GM21360 (cell line): ENCODE measurements at regions not wholly inside any gene's neighbourhood (a gene's known extent, or its start where the extent isn't known, plus 50 kb on each side); places are given as distances from the start of the nearest gene placed in this dataset.
A peak's percentile ranks its signal among the peaks of the same experiment; 100 is the strongest.
"Not testable (repeated sequence)": the region's sequence is repeated elsewhere in the genome, so short reads cannot be mapped to it uniquely, and the experiment has no call there.

Source experiments
- ATAC-seq: cut with Tn5 transposase; IDR thresholded peaks from one replicate; pipeline ENCODE4 v1.9.1; 2021; ENCODE audit warnings: mild to moderate bottlenecking, moderate library complexity; ENCODE audit not compliant: unreplicated experiment

DNA sequence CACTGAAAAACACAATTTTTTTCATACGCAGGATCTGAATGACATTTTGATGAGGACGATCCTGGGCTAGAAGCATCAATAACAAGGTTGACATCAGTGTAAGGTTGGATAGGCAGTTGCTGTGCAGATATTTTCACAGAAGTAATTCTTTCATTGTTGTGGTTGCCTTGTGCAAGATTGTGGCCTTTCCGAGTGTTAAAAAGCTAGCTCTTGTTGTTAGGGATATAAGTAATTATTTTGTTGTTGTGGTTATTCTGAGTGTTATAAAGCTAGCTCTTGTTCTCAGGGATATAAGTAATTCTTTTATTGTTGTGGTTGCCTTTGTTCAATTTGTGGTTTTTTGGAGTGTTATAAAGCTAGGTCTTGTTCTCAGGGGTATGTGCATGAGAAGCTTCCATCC lies 637.4 kb downstream of the TMEM121 start:
- ATAC-seq, result not testable (repeated sequence)

DNA sequence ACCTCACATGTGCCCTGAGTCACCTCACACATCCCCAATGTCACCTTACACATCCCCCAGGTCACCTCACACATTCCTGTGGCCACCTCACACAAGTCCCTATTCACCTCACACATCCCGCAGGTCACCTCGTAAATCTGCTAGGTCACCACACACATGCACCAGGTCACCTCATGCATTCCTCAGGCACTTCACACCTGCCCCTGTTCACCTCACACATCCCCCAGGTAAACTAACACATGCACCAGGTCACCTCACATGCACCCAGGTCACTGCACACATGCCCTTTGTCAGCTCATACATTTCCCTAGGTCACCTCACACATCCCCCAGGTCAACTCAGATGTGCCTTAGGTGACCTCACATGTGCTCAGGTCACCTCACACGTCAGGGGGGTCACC lies 639.8 kb downstream of the TMEM121 start:
- ATAC-seq, result no peak

DNA sequence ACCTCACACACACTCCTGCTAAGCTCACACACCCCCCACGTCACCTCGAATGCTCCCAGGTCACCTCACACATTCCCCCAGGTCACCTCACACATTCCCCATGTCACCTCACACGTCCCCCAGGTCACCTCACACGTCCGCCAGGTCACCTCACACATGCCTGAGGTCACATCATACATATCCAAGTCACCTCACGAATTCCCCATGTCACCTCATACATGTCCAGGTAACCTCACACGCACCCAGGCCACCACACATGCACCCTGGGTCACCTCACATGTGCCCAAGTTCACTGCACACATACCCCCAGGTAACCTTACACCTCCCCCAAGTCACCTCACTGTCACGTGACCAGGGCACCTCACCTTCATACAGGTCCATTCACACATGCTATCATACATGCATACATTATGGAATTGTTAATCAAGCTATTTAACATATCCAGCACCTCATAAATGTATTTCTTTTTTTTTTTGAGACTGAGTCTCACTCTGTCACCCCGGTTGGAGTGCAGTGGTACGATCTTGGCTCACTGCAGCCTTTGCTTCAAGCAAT lies 640.3 kb downstream of the TMEM121 start:
- ATAC-seq, result no peak

DNA sequence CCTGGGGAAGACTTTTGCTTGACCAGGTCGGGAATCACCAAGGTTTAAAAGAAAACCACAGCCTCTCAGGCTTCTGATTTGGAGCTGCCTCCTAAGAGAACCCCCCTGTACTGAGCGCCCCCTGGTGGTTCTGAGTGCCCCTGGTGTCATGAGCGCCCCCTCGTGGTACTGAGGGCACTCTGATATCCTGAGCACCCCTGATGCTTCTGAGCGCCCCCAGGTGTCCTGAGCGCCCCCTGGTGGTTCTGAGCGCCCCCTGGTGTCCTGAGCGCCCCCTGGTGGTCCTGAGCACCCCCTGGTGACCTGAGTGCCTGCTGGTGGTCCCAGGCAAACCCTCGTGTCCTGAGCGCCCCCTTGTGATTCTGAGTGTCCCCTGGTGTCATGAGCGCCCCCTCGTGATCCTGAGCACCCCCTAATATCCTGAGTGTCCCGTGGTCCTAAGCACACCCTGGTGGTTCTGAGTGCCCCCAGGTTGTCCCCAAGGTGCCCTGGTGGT lies 643.8 kb downstream of the TMEM121 start:
- ATAC-seq, result not testable (repeated sequence)

DNA sequence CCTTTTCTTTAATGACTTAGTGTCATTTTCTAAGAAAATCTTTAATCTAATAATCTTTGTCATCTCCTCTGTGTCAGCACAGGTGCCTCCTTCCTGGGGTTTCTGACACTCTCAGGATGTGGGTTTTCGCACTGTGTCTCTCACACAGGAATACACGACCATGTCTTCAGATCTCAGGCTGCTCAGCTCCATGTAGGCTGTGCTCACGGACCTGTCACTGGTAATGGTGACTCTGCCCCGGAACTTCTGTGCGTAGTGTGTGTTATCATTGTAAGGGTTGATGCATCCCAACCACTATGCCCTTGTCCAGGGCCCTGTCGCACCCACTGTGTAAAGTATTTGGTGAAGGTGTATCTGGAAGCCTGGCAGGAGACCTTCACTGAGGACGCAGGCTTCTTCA lies 647.8 kb downstream of the TMEM121 start:
- no peak for ATAC-seq

DNA sequence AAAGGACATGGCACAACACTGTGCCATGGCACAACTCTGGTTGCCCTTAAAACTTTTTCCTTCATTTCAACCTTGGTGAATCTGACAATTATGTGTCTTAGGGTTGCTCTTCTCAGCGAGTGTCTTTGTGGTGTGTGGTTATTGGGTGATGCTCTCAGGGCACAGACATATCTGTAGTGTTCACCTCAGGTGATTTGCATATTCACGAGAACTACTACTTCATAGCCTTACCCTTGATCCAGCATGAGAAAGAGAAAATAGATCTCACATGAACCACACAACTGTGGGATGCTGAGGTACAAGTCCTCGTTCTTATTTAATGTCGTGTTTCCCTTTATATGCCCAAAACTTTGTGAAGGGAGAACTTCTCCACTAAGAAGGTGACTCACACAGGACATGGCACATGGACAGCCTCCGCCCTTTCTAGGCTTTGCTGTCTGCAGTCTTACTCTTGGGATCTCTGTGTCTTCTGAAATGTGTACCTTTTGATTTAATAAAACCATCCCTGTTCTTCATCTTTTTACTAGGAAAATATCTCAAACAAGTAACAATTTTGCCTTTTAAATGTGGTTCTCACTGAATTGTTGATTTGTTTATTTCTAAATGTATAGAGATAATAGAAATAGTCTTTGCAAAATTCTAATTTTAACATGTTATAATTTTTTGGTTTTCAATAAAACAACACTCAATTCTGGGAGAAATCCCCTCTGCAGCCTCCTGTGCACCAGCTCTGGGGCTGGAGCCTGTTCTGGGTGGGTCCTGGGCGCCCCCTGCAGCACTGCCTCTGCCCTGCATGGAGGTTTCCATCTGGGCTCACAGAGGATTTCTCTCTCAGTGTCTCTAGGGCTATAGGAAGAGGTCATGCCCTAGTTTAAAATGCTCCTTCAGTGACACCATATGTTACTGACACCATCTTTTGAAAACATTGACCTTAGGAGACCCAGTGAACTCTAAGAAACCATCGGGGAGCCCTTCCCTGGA lies 651.2 kb downstream of the TMEM121 start:
- not testable (repeated sequence) for ATAC-seq

DNA sequence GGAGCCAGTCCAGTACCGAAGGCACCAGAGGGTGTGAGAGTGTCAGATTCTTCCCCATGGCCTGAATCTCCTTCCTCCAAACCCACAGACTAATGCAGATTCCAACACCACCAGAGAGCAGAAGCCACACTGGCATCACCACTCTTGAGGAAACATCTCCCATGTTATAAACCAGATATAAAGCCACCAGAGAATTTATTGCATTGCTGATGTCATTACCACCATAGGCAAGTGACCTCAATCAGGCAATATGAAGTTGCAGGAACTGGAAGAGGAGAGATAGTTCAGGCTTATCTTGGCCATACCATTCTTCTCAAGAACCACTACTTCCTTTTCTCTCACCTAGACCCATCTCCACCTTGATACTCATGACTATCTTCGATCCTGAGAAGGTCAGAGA lies 653.4 kb downstream of the TMEM121 start:
- no peak for ATAC-seq

DNA sequence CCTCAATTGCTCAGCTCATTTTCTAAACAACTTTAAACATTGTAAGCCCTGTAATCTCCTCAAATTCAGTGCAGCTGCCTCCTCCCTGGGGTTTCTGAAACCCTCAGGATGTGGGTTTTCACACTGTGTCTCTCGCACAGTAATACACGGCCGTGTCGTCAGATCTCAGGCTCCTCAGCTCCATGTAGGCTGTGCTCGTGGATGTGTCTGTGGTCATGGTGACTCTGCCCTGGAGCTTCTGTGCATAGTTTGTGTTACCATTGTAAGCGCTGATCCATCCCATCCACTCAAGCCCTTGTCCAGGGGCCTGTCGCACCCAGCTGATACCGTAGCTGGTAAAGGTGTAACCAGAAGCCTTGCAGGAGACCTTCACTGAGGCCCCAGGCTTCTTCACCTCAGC lies 658.4 kb downstream of the TMEM121 start:
- not testable (repeated sequence) for ATAC-seq

DNA sequence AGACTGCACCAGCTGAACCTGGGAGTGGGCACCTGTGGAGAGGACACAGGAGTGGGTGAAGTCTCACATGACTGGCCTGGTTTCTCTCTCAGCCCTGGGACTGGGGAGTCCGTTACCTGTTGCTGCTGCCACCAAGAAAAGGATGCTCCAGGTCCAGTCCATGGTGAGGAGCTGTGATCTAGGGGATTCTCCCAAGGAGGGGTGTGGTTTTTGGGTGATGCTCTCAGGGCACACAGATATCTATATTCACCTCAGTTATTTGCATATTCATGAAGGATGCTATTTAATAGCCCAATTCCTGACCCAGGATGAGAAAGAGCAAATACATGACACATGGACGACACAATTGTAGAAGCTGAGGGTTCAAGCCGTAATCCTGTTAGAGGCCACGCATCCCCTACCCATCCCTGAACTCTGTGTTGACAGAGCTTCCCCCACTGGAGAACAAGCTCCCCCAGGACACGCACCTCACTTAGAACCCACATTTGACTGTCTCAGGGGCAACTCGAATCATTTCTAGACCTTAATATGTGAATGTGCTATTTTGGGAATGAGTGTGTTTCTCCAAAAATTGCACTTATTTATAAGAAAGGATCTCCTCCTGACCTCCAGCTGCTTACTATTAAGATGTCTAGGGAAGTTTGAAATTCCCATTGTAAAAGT lies 658.9 kb downstream of the TMEM121 start:
- not testable (repeated sequence) for ATAC-seq

DNA sequence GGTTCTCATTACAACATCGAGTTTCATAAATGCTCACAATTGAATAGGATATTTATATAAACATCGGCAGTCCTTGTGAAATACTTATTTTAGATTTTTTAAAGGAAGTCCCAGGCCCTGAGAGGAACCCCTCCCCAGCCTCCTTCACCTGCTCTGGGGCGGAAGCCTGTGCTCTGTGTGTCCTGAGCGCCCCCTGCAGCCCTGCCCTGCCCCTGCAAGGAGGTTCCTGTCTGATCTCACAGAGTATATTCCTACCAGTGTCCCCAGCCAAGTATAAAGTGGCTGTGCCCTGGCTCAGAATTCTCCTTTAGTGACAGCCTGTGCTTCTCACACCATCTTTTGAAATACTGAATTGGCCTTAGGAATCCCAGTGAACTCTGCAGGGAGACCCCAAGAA lies 659.5 kb downstream of the TMEM121 start:
- ATAC-seq, result peak; percentile 57

DNA sequence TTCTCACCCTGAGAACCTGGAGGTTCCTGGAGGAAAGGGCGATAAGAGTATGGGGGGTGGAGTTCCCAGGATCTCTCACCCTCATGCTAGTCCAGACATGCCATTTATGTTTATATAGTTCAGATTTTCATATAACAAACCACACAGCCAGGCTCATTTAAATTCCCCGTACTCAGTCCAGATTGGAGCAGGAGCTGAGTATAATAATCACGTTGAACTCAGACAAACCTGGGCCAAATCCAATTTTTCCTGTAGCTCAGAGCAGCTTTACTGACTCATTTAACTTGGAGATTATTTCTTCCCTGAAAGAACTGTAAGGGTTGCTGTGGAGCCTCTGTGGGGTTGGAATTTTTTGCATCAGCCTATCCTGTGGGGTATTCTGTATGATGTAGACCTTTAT lies 660.8 kb downstream of the TMEM121 start:
- ATAC-seq, result no peak

DNA sequence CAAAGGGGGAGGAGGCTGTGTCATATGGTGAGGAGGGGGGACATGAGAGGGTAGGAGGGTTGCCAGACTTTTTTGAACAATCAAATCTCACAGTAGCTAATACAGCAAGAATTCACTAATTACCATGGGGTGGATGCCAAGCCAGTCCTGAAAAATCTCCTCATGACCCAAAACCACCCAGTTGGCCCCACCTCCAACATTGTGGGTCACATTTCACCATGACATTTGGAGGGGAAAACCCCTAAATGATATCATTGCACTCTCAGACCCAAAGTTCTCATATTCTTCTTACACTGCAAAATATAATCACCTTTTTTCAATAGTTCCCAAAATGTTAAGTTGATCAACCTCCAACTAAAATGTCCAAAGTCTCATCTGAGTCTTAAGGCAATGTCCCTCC lies 666.3 kb downstream of the TMEM121 start:
- not testable (repeated sequence) for ATAC-seq

DNA sequence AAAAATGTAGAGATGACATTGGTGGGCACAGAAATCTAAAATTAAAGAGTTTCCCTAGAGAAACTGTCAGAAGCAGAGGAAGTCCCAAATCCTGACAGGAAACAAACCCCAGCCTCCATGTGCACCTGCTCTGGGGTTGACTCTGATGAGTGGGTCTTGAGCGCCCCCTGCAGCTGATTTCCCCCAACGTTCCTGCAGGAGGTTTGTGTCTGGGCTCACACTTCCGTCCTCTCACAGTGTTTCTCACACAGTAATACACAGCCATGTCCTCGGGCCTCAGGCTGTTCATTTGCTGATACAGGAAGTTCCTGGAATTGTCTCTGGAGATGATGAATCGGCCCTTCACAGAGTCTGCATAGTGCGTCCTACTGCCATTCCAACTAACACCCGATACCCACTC lies 670.1 kb downstream of the TMEM121 start:
- ATAC-seq, result not testable (repeated sequence)

DNA sequence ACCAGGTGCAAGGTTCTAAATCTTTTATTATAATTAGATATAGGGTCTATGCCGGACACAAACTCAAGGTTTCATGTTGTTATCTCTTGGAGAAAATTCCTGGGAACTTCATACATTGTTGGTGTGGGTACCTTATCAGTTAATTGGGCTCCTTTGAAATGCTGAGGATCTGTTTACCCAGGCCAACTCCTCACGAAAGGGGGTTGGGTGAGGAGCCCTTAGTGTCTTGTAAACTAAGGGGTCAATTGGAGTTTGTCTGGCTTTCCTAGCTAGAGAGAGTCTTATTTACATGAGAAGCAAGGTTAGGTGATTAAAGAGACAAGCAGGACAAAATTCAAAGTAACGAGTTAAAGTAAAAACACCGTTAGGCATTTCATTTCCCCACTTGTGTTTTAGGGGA lies 670.9 kb downstream of the TMEM121 start:
- ATAC-seq, result not testable (repeated sequence)

DNA sequence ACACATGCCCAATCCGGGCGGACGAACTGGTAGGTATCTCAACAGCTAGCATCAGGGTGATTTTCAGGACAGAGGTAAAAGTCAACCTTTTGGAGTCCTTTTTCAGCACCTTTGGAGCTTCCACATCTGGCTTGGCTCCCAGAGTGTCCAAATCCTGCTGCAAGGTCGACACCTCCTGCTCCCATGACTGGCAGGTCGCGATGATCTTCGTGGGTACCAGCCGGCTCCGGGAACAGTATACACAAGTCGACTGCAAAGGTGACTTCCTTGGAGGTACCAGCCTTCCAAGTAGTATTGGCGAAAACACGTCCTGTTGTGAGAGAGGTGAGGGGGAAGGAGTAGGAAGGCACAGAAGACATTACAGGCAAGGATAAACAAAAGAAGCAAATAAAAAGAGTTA lies 672.7 kb downstream of the TMEM121 start:
- no peak for ATAC-seq

DNA sequence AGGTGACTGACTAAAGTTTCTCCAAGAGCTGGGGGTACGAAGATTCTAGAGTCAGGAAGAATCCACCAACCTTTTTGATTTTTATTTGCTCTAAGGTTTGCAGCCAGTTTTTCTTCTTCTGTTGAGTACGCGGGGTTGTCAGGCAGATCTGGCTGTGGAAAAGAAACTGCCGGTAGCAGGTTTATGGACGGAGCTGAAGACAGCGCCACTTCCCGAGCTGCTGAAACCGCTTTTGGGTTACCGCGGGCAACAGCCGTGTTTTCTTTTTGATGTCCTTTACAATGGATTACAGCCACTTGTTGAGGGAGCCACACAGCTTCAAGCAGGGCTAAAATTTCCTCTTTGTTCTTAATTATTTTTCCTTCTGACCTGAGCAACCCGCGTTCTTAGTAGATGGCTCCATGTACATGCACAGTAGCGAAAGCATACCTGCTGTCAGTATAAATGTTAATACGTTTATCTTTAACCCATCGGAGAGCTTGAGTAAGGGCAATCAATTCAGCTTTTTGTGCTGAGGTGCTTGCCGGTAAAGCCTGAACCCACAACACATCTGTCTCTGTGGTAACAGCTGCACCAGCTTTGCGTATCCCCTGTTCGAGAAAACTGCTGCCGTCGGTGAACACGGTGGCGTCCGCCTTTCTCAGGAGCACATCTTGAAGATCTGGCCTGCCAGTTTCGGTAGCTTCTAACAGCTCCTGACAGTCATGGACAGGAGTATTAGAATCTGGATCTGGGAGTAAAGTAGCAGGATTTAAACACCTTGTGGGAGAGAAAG lies 674.3 kb downstream of the TMEM121 start:
- no peak for ATAC-seq

DNA sequence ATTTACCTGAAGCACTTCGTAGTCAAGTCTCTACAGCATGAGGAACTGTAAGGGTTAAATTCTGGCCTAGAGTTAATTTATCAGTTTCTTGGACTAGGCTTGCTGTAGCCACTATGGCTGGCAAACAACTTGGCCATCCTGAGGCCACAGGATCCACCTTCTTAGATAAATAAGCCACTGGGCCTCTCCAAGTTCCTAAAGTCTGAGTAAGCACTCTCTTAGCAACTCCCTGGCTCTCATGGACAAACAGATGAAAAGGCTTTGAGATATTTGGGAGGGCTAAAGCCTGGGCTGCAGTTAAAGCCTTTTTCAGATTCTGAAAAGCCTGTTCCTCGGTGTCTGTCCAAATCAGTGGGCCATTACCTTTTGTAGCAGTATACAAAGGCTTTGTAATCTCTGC lies 675.0 kb downstream of the TMEM121 start:
- ATAC-seq, result no peak

DNA sequence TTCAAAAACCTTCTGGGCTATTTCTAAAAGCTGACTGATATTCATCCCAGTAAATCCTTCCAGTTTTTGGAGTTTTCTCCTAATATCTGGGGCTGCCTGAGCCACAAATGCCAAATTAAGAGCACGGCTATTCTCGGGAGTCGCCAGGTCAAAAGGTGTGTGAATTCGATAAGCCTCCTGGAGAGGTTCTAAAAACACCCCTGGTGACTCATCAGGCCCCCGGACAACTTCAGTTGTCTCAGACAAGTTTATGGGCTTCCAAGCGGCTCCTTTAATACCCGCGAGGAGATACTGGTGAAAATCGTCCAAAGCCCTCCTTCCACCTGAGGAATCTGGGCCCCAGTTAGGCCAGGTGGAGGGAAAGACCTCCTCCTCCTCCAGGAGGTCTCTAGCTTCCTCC lies 677.1 kb downstream of the TMEM121 start:
- ATAC-seq, result no peak

DNA sequence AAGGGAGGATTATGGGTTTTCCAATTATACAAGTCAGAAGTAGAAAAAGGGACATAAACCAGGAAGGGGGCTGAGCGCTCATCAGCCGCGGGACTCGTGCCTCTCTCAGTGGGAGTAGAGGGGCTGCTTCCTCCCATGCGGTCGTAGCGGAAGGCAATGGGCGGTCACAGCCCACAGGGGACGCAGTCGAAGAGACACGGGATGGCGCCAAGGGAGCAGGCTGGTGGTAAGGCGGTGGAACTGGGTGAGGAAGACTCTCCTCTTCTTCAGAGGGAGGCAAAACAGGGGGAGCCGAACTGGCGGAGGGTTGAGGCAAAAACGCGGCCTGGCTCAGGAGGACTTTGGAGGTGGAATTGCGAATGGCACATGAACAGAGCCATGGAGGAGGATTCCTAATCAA lies 677.7 kb downstream of the TMEM121 start:
- no peak for ATAC-seq

DNA sequence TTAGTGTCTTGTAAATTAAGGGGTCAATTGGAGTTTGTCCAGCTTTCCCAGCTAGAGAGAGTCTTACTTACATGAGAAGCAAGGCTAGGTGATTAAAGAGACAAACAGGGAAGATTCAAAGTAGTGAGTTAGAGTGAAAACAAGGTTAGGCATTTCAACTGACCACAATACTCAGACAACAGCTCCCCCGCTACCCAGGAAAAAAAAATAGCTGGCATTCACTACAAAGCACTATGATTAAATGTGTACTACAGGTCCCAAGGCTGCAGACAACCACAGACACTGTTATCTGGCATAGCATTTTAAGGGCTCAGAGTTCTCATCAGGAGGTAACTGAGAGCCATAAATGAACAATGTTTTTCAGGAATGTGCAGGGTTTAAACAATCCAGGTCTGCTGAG lies 680.9 kb downstream of the TMEM121 start:
- ATAC-seq, result no peak

DNA sequence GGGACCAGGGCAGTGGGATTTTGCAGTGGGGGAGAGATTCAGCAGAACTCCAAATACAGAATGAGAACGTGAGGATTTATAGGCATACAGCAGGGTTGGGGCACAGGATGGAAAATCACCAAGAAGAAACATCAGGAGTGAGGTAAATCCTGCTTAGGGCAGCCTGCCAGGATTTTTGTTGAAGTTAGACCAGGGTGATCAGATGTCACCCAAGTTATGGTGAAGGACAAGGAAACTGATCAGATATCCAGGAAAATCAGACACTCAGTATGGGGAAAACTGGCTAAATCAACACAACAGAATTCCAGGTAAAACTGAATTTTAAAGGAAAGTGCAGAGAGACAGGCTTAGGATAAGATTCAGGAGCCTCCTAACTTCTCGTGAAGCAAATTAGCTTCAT lies 682.4 kb downstream of the TMEM121 start:
- no peak for ATAC-seq
